Left lung (tissue), 4 donors: ENCODE measurements at regions not wholly inside any gene's neighbourhood (a gene's known extent, or its start where the extent isn't known, plus 50 kb on each side); places are given as distances from the start of the nearest gene placed in this dataset.

Experiments used
- ATAC-seq: fragments of 200-7000 bp; cut with Tn5 transposase; one replicate; pipeline ENCODE4 v1.9.1; 2020; ENCODE audit warnings: moderate library complexity
- DNase-seq, 4 donors: peaks; one replicate each; pipeline ENCODE4 v3.0.0-alpha.2; 2013 to 2020
- H3K27ac ChIP-seq, 2 donors: fragments of 200-600 bp; sonication (generic) in 1 of 2; one replicate each; pipeline versions ENCODE4 v1.5.0 to v1.8.0; 2020 to 2021
- H3K27me3 ChIP-seq, 2 donors: fragments of 200-600 bp; sonication (generic) in 1 of 2; one replicate each; pipeline versions ENCODE4 v1.5.0 to v1.8.0; 2020 to 2021
- H3K36me3 ChIP-seq, 2 donors: fragments of 200-600 bp; sonication (generic) in 1 of 2; one replicate each; pipeline versions ENCODE4 v1.5.0 to v1.8.0; 2020 to 2021
- H3K4me1 ChIP-seq, 2 donors: fragments of 200-600 bp; one replicate each; pipeline ENCODE4 v1.8.0; 2021
- H3K4me3 ChIP-seq, 2 donors: fragments of 200-600 bp; sonication (generic) in 1 of 2; one replicate each; pipeline versions ENCODE4 v1.5.0 to v1.8.0; 2020 to 2021; ENCODE audit warnings: mild to moderate bottlenecking in 1 of 2
- H3K9me3 ChIP-seq, 2 donors: fragments of 200-600 bp; sonication (generic) in 1 of 2; one replicate each; pipeline versions ENCODE4 v1.5.0 to v1.8.0; 2020 to 2021
- CTCF ChIP-seq, 2 donors: fragments of 200-600 bp; sonication (generic) in 1 of 2; IDR thresholded peaks; one replicate each; pipeline versions ENCODE4 v1.5.0 to v1.8.0; 2021; ENCODE audit warnings: antibody characterized with exemption in 2 of 2
- intact Hi-C, 2 donors: fragments of 100-400 bp; cut with DNase I; formaldehyde crosslinking; loops; one replicate each; pipeline versions ENCODE4 v1.11.2 to v1.14.2; 2022
- donor health status: DM: no; HTN: yes; CAD: no.
- donor health status: DM: no; HTN: no; CAD: no.

GRCh38 chr6:86456821-86457220 is 480.5 kb upstream of the HTR1E start:
- intact Hi-C loops: no loop called here
- Histone ChIP-seq H3K9me3 (peaks cover 0 to 16% of the 10 kb centered on the region in 2 donors), H3K4me1 (no peaks in the 10 kb centered on the region), H3K4me3 (no peak overlapping the region), H3K36me3 (no peaks in the 10 kb centered on the region), H3K27me3 (no peaks in the 10 kb centered on the region), H3K27ac (no peak overlapping the region)
- DNase-seq (no peak), ATAC-seq (no peak)
- TF ChIP-seq CTCF (IDR thresholded peaks at IDR 0.05): no peak

GRCh38 chr6:86453232-86453631 is 484.1 kb upstream of the HTR1E start:
- DNase-seq (no peak), ATAC-seq (no peak)
- intact Hi-C loops: no loop called here
- TF ChIP-seq CTCF (IDR thresholded peaks at IDR 0.05): no peak
- no peaks in the 10 kb centered on the region for H3K27me3 ChIP-seq
- H3K27ac ChIP-seq: no peak overlapping the region
- H3K9me3 ChIP-seq: peaks cover 0 to 11% of the 10 kb centered on the region in 2 donors
- no peaks in the 10 kb centered on the region for H3K36me3 ChIP-seq
- no peaks in the 10 kb centered on the region for H3K4me1 ChIP-seq
- H3K4me3 ChIP-seq: no peak overlapping the region

GRCh38 chr6:86448398-86448797 is 488.9 kb upstream of the HTR1E start:
- H3K9me3 ChIP-seq: peaks cover 0 to 7% of the 10 kb centered on the region in 2 donors
- ATAC-seq (no peak), DNase-seq (no peak)
- H3K27ac ChIP-seq: no peak overlapping the region
- no peaks in the 10 kb centered on the region for H3K4me1 ChIP-seq
- H3K36me3 ChIP-seq: no peaks in the 10 kb centered on the region
- no peaks in the 10 kb centered on the region for H3K27me3 ChIP-seq
- no peak for TF ChIP-seq CTCF (IDR thresholded peaks at IDR 0.05)
- no peak overlapping the region for H3K4me3 ChIP-seq
- intact Hi-C loops: no loop called here

GRCh38 chr6:86440608-86441007 is 496.7 kb upstream of the HTR1E start:
- DNase-seq: no peak

GRCh38 chr6:86423571-86423970 is 513.8 kb upstream of the HTR1E start:
- no peak for DNase-seq
- TF ChIP-seq CTCF (IDR thresholded peaks at IDR 0.05): no peak
- Histone ChIP-seq H3K4me1 (no peaks in the 10 kb centered on the region), H3K9me3 (peaks cover 0 to 3% of the 10 kb centered on the region in 2 donors), H3K27me3 (no peaks in the 10 kb centered on the region), H3K36me3 (no peaks in the 10 kb centered on the region), H3K4me3 (no peak overlapping the region), H3K27ac (no peak overlapping the region)
- ATAC-seq: no peak
- intact Hi-C loops: no loop called here

More at GRCh38 chr6:86440608-86441007, 496.7 kb upstream of the HTR1E start:
- no peak for TF ChIP-seq CTCF (IDR thresholded peaks at IDR 0.05)
- intact Hi-C loops: no loop called here
- H3K4me1 ChIP-seq: no peaks in the 10 kb centered on the region
- peaks cover 0 to 4% of the 10 kb centered on the region in 2 donors for H3K9me3 ChIP-seq
- no peaks in the 10 kb centered on the region for H3K36me3 ChIP-seq
- ATAC-seq: no peak
- H3K4me3 ChIP-seq: no peak overlapping the region
- H3K27ac ChIP-seq: no peak overlapping the region
- H3K27me3 ChIP-seq: no peaks in the 10 kb centered on the region
